ENCODE measurements at regions not wholly inside any gene's neighbourhood (a gene's known extent, or its start where the extent isn't known, plus 50 kb on each side); places are given as distances from the start of the nearest gene placed in this dataset.

GRCh38 chr16:86213437-86214205 lies 296.7 kb upstream of the FOXF1 start:
- no peak for DNase-seq (ENCODE audit: low spot score)

- DNase-seq (ENCODE audit: low spot score): no peak
Observed at GRCh38 chr16:86214326-86215232, 295.7 kb upstream of the FOXF1 start.

- no peak for DNase-seq (ENCODE audit: low spot score)
Observed at GRCh38 chr16:86215233-86215978, 294.9 kb upstream of the FOXF1 start.

- DNase-seq (ENCODE audit: low spot score): no peak
Observed at GRCh38 chr16:86215979-86216585, 294.2 kb upstream of the FOXF1 start.

- no peak for DNase-seq (ENCODE audit: low spot score)
Observed at GRCh38 chr16:86216591-86216990, 293.7 kb upstream of the FOXF1 start.

GRCh38 chr16:86217001-86217890 lies 293.1 kb upstream of the FOXF1 start:
- no peak for DNase-seq (ENCODE audit: low spot score)

- DNase-seq (ENCODE audit: low spot score): no peak
Observed at GRCh38 chr16:86217891-86218270, 292.4 kb upstream of the FOXF1 start.

- no peak for DNase-seq (ENCODE audit: low spot score)
Observed at GRCh38 chr16:86218479-86219170, 291.7 kb upstream of the FOXF1 start.

GRCh38 chr16:86219655-86220445 lies 290.5 kb upstream of the FOXF1 start:
- peak; percentile 44 for DNase-seq (ENCODE audit: low spot score)

GRCh38 chr16:86220561-86220960 lies 289.8 kb upstream of the FOXF1 start:
- DNase-seq (ENCODE audit: low spot score): no peak

- no peak for DNase-seq (ENCODE audit: low spot score)
Observed at GRCh38 chr16:86221085-86221484, 289.2 kb upstream of the FOXF1 start.

GRCh38 chr16:86222547-86222946 lies 287.8 kb upstream of the FOXF1 start:
- DNase-seq (ENCODE audit: low spot score): no peak

- no peak for DNase-seq (ENCODE audit: low spot score)
Observed at GRCh38 chr16:86222965-86223551, 287.3 kb upstream of the FOXF1 start.

- no peak for DNase-seq (ENCODE audit: low spot score)
Observed at GRCh38 chr16:86224126-86224525, 286.2 kb upstream of the FOXF1 start.

- no peak for DNase-seq (ENCODE audit: low spot score)
Observed at GRCh38 chr16:86224629-86225028, 285.7 kb upstream of the FOXF1 start.

- no peak for DNase-seq (ENCODE audit: low spot score)
Observed at GRCh38 chr16:86225905-86226371, 284.4 kb upstream of the FOXF1 start.

GRCh38 chr16:86227041-86227440 lies 283.3 kb upstream of the FOXF1 start:
- DNase-seq (ENCODE audit: low spot score): no peak

- DNase-seq (ENCODE audit: low spot score): no peak
Observed at GRCh38 chr16:86227801-86228200, 282.5 kb upstream of the FOXF1 start.

GRCh38 chr16:86228713-86229112 lies 281.6 kb upstream of the FOXF1 start:
- no peak for DNase-seq (ENCODE audit: low spot score)
